SK-N-SH treated with all-trans-retinoic acid at 6 μM for 48 hours (cell line): ENCODE measurements at regions not wholly inside any gene's neighbourhood (a gene's known extent, or its start where the extent isn't known, plus 50 kb on each side); places are given as distances from the start of the nearest gene placed in this dataset.

Experiments used
- ATAC-seq: fragments of 200-7000 bp; cut with Tn5 transposase; 3 replicates; pipeline ENCODE4 v1.9.1; 2020; ENCODE audit warnings: mild to moderate bottlenecking, moderate library complexity
- ARNTL ChIP-seq: fragments of 450-650 bp; formaldehyde crosslinking; IDR thresholded peaks from 2 replicates; pipeline ENCODE4 v1.5.0; 2020; ENCODE audit warnings: low read depth, mild to moderate bottlenecking, moderate library complexity, borderline replicate concordance
- BACH2 ChIP-seq: fragments of 250-450 bp; sonication (Bioruptor Pico); IDR thresholded peaks from 2 replicates; pipeline ENCODE4 v1.9.0; 2021; ENCODE audit warnings: mild to moderate bottlenecking, borderline replicate concordance
- CSDC2 ChIP-seq: fragments of 250-450 bp; sonication (Bioruptor Pico); IDR thresholded peaks from 2 replicates; pipeline ENCODE4 v1.5.0; 2020; ENCODE audit warnings: mild to moderate bottlenecking, moderate library complexity
- ESRRG ChIP-seq: fragments of 250-450 bp; sonication (Bioruptor Pico); IDR thresholded peaks from 2 replicates; pipeline ENCODE4 v1.6.1; 2021; ENCODE audit warnings: mild to moderate bottlenecking
- GLIS3 ChIP-seq: fragments of 250-450 bp; sonication (Bioruptor Pico); IDR thresholded peaks from 2 replicates; pipeline ENCODE4 v1.5.0; 2020; ENCODE audit warnings: mild to moderate bottlenecking, moderate library complexity
- RARB ChIP-seq: fragments of 250-450 bp; sonication (Bioruptor Pico); IDR thresholded peaks from 2 replicates; pipeline ENCODE4 v1.8.0; 2021; ENCODE audit warnings: mild to moderate bottlenecking, moderate library complexity
- TCF4 ChIP-seq: fragments of 250-450 bp; sonication (Bioruptor Pico); IDR thresholded peaks from 2 replicates; pipeline ENCODE4 v1.8.0; 2021; ENCODE audit warnings: mild to moderate bottlenecking, moderate library complexity, borderline replicate concordance
- ZFP30 ChIP-seq: fragments of 450-650 bp; formaldehyde crosslinking; IDR thresholded peaks from 2 replicates; pipeline ENCODE4 v1.5.0; 2022; ENCODE audit warnings: mild to moderate bottlenecking, moderate library complexity
- ZNF565 ChIP-seq: fragments of 450-650 bp; formaldehyde crosslinking; conservative IDR thresholded peaks from 2 replicates; pipeline ENCODE4 v1.5.0; 2020; ENCODE audit warnings: low read depth, mild to moderate bottlenecking, moderate library complexity
- ZNF70 ChIP-seq: fragments of 450-650 bp; formaldehyde crosslinking; IDR thresholded peaks from 2 replicates; pipeline ENCODE4 v1.5.0; 2020; ENCODE audit warnings: mild to moderate bottlenecking, moderate library complexity
- ZNF8 ChIP-seq: fragments of 450-650 bp; formaldehyde crosslinking; IDR thresholded peaks from 2 replicates; pipeline ENCODE4 v1.5.0; 2020; ENCODE audit warnings: mild to moderate bottlenecking, moderate library complexity
- TF ChIP-seq, protein P1 (sequence below): fragments of 250-450 bp; sonication (Bioruptor Pico); IDR thresholded peaks from 2 replicates; pipeline ENCODE4 v1.5.0; 2020; ENCODE audit warnings: mild to moderate bottlenecking, moderate library complexity
- TF ChIP-seq, protein P2 (sequence below): fragments of 250-450 bp; sonication (Bioruptor Pico); IDR thresholded peaks from 2 replicates; pipeline ENCODE4 v1.8.0; 2021; ENCODE audit warnings: low read depth, mild to moderate bottlenecking, moderate library complexity, borderline replicate concordance
- TF ChIP-seq, protein P3 (sequence below): fragments of 250-450 bp; sonication (Bioruptor Pico); IDR thresholded peaks from 2 replicates; pipeline ENCODE4 v1.5.1; 2021; ENCODE audit warnings: mild to moderate bottlenecking, moderate library complexity
- TF ChIP-seq, protein P4 (sequence below): fragments of 250-450 bp; sonication (Bioruptor Pico); IDR thresholded peaks from 2 replicates; pipeline ENCODE4 v1.8.0; 2020; ENCODE audit warnings: mild to moderate bottlenecking, moderate library complexity, borderline replicate concordance
- TF ChIP-seq, protein P5 (sequence below): fragments of 250-450 bp; sonication (Bioruptor Pico); IDR thresholded peaks from 2 replicates; pipeline ENCODE4 v1.5.1; 2020; ENCODE audit warnings: low read depth, mild to moderate bottlenecking, moderate library complexity

DNA sequence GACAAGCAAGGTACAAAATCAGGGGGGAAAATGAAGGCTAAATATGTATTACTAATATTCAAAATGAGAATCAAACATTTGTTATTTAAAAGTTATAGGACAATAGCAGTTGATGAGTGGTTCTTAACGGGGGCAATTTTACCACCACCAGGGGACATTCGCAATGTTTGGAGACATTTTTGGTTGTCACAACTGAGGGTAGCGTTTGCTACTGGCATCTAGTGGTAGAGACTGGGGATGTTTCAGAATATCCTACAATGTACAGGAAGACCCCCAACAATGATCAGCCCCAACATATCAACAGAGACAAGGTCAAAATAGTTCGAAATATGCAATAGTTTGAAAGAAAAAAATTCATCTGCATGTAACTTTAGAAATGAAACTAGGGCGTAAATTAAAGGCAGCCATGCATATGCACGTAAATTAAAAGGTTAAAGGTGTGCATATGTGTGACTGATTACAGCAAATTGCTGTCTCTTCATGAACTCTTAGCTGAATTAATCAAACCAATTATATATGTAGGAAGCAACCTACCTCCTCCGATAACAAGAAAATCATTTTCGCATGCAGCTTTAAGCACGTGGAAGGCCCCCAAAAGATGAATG is 61.2 kb upstream of the CUL3 start (continued):
- TF ChIP-seq, protein P1, sequence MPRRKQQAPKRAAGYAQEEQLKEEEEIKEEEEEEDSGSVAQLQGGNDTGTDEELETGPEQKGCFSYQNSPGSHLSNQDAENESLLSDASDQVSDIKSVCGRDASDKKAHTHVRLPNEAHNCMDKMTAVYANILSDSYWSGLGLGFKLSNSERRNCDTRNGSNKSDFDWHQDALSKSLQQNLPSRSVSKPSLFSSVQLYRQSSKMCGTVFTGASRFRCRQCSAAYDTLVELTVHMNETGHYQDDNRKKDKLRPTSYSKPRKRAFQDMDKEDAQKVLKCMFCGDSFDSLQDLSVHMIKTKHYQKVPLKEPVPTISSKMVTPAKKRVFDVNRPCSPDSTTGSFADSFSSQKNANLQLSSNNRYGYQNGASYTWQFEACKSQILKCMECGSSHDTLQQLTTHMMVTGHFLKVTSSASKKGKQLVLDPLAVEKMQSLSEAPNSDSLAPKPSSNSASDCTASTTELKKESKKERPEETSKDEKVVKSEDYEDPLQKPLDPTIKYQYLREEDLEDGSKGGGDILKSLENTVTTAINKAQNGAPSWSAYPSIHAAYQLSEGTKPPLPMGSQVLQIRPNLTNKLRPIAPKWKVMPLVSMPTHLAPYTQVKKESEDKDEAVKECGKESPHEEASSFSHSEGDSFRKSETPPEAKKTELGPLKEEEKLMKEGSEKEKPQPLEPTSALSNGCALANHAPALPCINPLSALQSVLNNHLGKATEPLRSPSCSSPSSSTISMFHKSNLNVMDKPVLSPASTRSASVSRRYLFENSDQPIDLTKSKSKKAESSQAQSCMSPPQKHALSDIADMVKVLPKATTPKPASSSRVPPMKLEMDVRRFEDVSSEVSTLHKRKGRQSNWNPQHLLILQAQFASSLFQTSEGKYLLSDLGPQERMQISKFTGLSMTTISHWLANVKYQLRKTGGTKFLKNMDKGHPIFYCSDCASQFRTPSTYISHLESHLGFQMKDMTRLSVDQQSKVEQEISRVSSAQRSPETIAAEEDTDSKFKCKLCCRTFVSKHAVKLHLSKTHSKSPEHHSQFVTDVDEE = no peak

DNA sequence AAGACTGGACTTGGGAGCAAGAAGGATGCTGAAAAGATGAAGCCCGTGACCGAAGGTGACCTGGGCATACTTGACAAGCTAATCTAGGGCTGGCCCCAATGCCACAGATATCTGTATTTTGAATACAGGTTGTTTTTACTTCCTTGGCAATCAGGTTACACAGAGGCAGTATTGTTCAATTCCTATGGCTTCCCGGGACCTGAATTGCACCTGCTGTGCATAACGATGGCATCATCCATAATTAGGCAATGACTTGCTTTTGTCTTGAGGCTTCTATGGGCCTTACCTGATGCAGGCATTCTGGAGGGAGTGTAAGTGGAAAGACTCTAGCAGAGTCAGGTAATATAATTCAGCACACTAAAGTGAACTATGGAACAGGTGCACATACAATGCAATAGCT is 60.6 kb upstream of the CUL3 start:
- ATAC-seq = no peak
- TF ChIP-seq TCF4 (CRISPR knock-in tag) = no peak
- TF ChIP-seq, protein P2, sequence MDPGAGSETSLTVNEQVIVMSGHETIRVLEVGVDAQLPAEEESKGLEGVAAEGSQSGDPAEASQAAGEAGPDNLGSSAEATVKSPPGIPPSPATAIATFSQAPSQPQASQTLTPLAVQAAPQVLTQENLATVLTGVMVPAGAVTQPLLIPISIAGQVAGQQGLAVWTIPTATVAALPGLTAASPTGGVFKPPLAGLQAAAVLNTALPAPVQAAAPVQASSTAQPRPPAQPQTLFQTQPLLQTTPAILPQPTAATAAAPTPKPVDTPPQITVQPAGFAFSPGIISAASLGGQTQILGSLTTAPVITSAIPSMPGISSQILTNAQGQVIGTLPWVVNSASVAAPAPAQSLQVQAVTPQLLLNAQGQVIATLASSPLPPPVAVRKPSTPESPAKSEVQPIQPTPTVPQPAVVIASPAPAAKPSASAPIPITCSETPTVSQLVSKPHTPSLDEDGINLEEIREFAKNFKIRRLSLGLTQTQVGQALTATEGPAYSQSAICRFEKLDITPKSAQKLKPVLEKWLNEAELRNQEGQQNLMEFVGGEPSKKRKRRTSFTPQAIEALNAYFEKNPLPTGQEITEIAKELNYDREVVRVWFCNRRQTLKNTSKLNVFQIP (CRISPR knock-in tag) = no peak
- no peak for TF ChIP-seq ARNTL
- TF ChIP-seq, protein P3, sequence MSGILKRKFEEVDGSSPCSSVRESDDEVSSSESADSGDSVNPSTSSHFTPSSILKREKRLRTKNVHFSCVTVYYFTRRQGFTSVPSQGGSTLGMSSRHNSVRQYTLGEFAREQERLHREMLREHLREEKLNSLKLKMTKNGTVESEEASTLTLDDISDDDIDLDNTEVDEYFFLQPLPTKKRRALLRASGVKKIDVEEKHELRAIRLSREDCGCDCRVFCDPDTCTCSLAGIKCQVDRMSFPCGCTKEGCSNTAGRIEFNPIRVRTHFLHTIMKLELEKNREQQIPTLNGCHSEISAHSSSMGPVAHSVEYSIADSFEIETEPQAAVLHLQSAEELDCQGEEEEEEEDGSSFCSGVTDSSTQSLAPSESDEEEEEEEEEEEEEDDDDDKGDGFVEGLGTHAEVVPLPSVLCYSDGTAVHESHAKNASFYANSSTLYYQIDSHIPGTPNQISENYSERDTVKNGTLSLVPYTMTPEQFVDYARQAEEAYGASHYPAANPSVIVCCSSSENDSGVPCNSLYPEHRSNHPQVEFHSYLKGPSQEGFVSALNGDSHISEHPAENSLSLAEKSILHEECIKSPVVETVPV (CRISPR knock-in tag) = no peak

DNA sequence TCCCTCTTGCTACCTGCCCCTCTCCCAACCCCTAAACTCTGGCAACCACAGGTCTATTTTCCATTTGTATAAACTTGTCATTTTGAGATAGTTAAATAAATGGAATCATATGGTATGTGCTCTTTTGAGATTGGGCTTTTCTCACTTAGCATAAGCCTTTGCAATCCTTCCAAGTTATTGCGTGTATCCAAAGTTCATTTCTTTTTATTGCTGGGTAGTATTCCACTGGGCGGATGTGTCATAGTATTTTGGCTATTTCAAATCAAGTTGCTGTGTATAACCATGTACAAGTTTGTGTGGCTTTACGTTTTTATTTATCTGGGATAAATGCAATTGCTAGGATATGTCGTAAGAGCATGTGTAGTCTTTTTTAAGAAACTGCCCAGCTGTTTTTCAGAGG is 55.5 kb upstream of the CUL3 start:
- no peak for ATAC-seq
- TF ChIP-seq ZNF8 (CRISPR knock-in tag) (no peak), CSDC2 (CRISPR knock-in tag) (no peak)
- TF ChIP-seq, protein P3 (CRISPR knock-in tag) = no peak

DNA sequence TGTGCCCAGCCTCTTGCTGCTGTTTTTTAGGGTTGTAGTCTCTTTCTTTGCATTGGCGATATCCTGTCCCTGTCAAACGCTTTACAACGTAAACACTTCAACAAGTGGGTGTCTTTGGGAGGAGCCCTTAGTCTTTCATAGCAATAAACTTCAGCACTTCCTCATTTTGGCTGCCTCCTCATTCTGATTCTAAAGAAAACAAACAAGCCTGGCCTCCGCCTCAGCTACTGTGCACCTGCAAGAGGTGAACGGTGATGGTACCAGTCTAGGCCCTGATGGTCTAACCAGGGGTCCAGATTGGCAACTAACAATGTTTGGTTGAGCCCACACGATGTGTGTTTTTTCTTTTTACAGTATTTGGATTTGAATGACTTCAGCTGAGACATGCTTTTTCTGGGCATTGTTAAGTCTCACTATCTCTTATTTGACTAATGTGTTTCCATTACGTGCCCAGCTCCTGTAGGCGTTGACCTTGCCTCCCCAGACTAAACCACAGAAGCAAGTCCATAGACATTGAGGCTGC is 53.2 kb upstream of the CUL3 start:
- ATAC-seq = no peak
- no peak for TF ChIP-seq ARNTL
- no peak for TF ChIP-seq RARB (CRISPR knock-in tag)
- no peak for TF ChIP-seq ZNF70 (CRISPR knock-in tag)
- no peak for TF ChIP-seq ZNF565 (CRISPR knock-in tag)
- TF ChIP-seq BACH2 = no peak
- TF ChIP-seq GLIS3 = no peak
- no peak for TF ChIP-seq ZNF8 (CRISPR knock-in tag)
- TF ChIP-seq, protein P4, sequence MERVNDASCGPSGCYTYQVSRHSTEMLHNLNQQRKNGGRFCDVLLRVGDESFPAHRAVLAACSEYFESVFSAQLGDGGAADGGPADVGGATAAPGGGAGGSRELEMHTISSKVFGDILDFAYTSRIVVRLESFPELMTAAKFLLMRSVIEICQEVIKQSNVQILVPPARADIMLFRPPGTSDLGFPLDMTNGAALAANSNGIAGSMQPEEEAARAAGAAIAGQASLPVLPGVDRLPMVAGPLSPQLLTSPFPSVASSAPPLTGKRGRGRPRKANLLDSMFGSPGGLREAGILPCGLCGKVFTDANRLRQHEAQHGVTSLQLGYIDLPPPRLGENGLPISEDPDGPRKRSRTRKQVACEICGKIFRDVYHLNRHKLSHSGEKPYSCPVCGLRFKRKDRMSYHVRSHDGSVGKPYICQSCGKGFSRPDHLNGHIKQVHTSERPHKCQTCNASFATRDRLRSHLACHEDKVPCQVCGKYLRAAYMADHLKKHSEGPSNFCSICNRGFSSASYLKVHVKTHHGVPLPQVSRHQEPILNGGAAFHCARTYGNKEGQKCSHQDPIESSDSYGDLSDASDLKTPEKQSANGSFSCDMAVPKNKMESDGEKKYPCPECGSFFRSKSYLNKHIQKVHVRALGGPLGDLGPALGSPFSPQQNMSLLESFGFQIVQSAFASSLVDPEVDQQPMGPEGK (CRISPR knock-in tag) = no peak
- no peak for TF ChIP-seq ESRRG (CRISPR knock-in tag)
- TF ChIP-seq, protein P5, sequence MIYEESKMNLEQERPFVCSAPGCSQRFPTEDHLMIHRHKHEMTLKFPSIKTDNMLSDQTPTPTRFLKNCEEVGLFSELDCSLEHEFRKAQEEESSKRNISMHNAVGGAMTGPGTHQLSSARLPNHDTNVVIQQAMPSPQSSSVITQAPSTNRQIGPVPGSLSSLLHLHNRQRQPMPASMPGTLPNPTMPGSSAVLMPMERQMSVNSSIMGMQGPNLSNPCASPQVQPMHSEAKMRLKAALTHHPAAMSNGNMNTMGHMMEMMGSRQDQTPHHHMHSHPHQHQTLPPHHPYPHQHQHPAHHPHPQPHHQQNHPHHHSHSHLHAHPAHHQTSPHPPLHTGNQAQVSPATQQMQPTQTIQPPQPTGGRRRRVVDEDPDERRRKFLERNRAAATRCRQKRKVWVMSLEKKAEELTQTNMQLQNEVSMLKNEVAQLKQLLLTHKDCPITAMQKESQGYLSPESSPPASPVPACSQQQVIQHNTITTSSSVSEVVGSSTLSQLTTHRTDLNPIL (CRISPR knock-in tag) = no peak
- TF ChIP-seq ZFP30 (CRISPR knock-in tag) = no peak
